Right atrium auricular region (tissue), 2 donors: ENCODE measurements at regions not wholly inside any gene's neighbourhood (a gene's known extent, or its start where the extent isn't known, plus 50 kb on each side); places are given as distances from the start of the nearest gene placed in this dataset.

Experiments
- DNase-seq: peaks from one replicate; pipeline ENCODE4 v3.0.0-alpha.2; 2019; ENCODE audit warnings: low spot score
- H3K27ac ChIP-seq, 2 donors: fragments of 200-600 bp; sonication (generic); 1 replicate in 1 of 2; 2 replicates in 1 of 2; pipeline ENCODE4 v1.5.1; 2016 to 2019
- H3K27me3 ChIP-seq, 2 donors: fragments of 200-600 bp; sonication (generic); one replicate each; pipeline versions ENCODE4 v1.5.1 to v1.6.0; 2017 to 2019
- H3K36me3 ChIP-seq: fragments of 200-600 bp; sonication (generic); one replicate; pipeline ENCODE4 v1.5.1; 2016
- H3K4me1 ChIP-seq, 2 donors: fragments of 200-600 bp; sonication (generic); one replicate each; pipeline versions ENCODE4 v1.5.1 to v1.6.0; 2017 to 2019
- H3K4me3 ChIP-seq, 2 donors: fragments of 200-600 bp; sonication (generic); 1 replicate in 1 of 2; 2 replicates in 1 of 2; pipeline ENCODE4 v1.5.1; 2017 to 2019; ENCODE audit warnings: mild to moderate bottlenecking in 1 of 2, moderate library complexity in 1 of 2
- H3K9me3 ChIP-seq, 2 donors: fragments of 200-600 bp; sonication (generic); one replicate each; pipeline ENCODE4 v1.5.1; 2019
- TF ChIP-seq, protein P1 (sequence below), 2 donors: fragments of 200-600 bp; sonication (generic); IDR thresholded peaks; one replicate each; pipeline ENCODE4 v1.5.1; 2019; ENCODE audit warnings: antibody characterized with exemption in 2 of 2

DNA sequence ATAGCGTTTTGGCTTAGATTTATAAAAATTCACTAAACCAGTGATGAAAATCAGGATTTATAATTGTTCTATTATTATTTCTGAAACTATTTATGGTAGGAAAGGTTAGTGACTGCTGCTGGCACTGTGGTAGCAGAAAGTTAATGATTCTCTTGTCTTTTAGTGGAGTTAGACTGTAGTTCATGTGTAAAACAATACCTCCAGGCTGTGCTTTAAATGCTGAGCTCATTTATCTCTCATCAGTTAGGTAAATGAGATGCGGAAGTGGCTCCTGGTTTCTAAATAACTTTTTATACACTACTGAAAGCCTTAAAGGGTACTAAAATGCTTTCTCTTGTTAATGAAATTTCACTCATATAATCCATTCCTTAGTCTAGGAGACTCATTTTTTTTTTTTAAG lies 326.8 kb upstream of the POT1 start:
- Histone ChIP-seq H3K4me3 (no peak overlapping the region), H3K36me3 (no peaks in the 10 kb centered on the region), H3K4me1 (no peaks in the 10 kb centered on the region), H3K9me3 (no peaks in the 10 kb centered on the region), H3K27me3 (no peaks in the 10 kb centered on the region), H3K27ac (no peak overlapping the region)
- no peak for DNase-seq
- TF ChIP-seq, protein P1, sequence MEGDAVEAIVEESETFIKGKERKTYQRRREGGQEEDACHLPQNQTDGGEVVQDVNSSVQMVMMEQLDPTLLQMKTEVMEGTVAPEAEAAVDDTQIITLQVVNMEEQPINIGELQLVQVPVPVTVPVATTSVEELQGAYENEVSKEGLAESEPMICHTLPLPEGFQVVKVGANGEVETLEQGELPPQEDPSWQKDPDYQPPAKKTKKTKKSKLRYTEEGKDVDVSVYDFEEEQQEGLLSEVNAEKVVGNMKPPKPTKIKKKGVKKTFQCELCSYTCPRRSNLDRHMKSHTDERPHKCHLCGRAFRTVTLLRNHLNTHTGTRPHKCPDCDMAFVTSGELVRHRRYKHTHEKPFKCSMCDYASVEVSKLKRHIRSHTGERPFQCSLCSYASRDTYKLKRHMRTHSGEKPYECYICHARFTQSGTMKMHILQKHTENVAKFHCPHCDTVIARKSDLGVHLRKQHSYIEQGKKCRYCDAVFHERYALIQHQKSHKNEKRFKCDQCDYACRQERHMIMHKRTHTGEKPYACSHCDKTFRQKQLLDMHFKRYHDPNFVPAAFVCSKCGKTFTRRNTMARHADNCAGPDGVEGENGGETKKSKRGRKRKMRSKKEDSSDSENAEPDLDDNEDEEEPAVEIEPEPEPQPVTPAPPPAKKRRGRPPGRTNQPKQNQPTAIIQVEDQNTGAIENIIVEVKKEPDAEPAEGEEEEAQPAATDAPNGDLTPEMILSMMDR (IDR thresholded peaks at IDR 0.05) = no peak

DNA sequence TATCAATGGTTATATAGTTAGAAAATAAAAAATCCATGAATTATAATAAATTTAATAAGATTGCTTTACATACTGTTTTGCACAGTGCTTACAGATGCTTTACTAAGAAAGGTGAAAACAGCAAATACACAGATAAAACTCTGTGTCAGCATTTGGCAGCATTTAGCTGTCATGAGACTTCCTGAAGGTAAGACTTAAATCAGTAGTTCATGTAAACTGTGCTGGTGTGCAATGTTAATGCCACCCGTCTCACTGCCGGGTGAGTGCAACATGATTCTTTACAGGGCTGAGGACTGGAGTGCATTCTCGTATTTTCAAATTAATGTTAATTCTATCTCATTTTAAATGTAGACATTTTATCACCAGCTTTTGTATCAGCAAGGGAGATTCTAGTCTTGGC lies 326.2 kb upstream of the POT1 start:
- Histone ChIP-seq H3K9me3 (no peaks in the 10 kb centered on the region), H3K27ac (no peak overlapping the region), H3K27me3 (no peaks in the 10 kb centered on the region), H3K36me3 (no peaks in the 10 kb centered on the region), H3K4me1 (no peaks in the 10 kb centered on the region), H3K4me3 (no peak overlapping the region)
- DNase-seq = no peak
- TF ChIP-seq, protein P1 (IDR thresholded peaks at IDR 0.05) = no peak

DNA sequence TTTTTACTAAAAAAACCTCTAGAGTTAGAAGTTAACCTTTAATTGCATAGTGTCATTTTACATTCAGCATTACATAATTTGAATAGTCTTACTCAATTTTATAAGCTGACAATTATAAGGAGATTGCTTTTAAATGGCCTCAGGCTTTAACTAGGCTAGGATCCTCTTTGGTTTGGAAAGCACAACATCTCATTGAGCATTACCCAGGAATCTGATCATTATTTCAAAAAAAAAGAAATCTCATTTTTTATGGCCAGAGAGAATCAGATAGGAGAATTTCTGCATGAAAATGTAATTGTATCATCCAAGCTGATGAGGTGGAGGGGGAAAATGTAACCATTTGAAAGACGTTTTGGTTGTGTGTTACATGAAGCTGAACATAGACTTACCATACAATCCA lies 324.9 kb upstream of the POT1 start:
- Histone ChIP-seq H3K4me1 (no peaks in the 10 kb centered on the region), H3K4me3 (no peak overlapping the region), H3K9me3 (no peaks in the 10 kb centered on the region), H3K36me3 (no peaks in the 10 kb centered on the region), H3K27ac (no peak overlapping the region), H3K27me3 (no peaks in the 10 kb centered on the region)
- no peak for DNase-seq
- TF ChIP-seq, protein P1 (IDR thresholded peaks at IDR 0.05) = no peak

DNA sequence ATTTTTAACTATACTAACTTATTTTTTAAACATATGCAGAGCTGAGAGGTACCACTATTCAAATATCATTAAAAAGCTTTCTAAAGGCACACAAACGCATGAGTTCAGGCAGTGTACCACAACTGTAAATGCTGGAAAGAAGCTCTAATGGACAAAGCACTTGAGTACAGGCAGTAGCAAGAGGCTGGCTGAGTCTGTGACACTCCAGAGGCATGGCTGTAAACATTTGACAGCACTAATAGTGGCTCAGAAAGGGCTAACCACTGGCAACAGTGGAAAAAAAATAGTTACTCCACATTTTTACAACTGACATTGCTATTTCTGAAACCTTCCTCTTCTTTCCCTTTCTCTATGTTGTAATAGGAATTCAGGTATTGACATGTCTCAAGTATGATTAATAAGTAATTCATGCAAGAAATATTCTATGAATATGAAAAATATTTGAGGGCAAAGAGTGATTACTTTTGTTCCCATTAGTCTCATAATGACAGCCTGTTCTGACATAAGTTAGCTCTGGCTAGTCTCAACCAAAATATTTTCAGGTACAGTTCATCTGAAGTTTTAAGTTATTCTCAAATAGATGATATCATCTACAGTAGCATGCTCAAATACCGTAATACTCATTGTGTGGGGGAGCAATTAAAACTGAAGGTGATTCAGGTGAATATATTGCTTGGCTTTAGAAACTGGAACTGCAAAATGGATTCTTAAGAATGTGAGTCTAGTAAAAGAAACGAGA lies 324.0 kb upstream of the POT1 start:
- no peaks in the 10 kb centered on the region for H3K4me1 ChIP-seq
- no peak for DNase-seq
- H3K27me3 ChIP-seq = no peaks in the 10 kb centered on the region
- TF ChIP-seq, protein P1 (IDR thresholded peaks at IDR 0.05) = no peak
- H3K36me3 ChIP-seq = no peaks in the 10 kb centered on the region
- H3K9me3 ChIP-seq = no peaks in the 10 kb centered on the region
- no peak overlapping the region for H3K4me3 ChIP-seq
- H3K27ac ChIP-seq = no peak overlapping the region

DNA sequence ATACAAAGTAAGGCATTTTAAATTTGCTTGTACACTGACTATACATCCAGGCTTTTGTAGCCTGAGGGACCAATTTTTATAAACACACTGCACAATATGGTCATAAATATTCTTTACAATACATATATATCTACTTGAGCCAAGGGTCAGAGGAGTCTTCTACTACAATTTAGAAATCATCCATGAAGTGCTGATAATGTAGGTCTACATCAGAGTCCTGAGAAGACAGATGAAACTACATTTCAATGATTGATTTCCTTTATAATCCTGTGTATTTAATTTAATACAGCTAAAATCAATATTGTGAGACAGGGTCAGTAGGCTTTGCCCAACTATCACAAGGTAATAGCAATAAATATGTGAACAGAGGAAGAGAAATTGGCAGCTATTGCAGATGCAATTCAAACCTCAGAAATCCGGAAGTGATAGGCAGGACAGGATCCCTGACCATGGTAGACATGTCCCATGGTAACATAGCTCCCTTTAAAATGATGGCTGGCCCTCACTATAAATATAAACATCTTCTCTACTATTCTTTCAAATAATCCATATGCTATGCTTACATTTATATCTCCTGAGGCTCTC lies 318.0 kb upstream of the POT1 start:
- Histone ChIP-seq H3K36me3 (no peaks in the 10 kb centered on the region), H3K27ac (no peak overlapping the region), H3K4me3 (no peak overlapping the region), H3K27me3 (no peaks in the 10 kb centered on the region), H3K9me3 (no peaks in the 10 kb centered on the region), H3K4me1 (no peaks in the 10 kb centered on the region)
- TF ChIP-seq, protein P1 (IDR thresholded peaks at IDR 0.05) = no peak
- no peak for DNase-seq

DNA sequence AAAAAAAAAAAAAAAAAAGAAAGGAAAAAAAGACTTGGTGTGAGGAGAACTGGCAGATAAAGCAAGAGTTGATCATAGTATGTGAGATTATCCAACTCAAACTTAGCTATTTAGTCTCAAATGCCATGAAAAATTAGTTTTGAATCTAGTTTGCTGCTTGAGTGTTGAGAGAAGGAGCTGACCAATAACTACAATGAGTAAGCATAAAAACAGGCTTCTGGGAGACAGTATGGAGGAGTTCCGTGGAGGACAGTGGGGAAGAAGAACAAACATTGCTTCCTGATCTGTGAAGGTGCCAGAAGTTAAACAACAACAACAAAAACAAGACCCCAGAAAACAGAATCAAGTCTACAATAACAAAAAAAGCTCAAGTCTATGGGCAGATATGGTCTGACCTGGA lies 317.1 kb upstream of the POT1 start:
- TF ChIP-seq, protein P1 (IDR thresholded peaks at IDR 0.05) = no peak
- no peaks in the 10 kb centered on the region for H3K9me3 ChIP-seq
- no peak overlapping the region for H3K4me3 ChIP-seq
- no peak for DNase-seq
- no peaks in the 10 kb centered on the region for H3K4me1 ChIP-seq
- no peak overlapping the region for H3K27ac ChIP-seq
- no peaks in the 10 kb centered on the region for H3K27me3 ChIP-seq
- no peaks in the 10 kb centered on the region for H3K36me3 ChIP-seq
